ENCODE measurements at regions not wholly inside any gene's neighbourhood (a gene's known extent, or its start where the extent isn't known, plus 50 kb on each side); places are given as distances from the start of the nearest gene placed in this dataset.

DNA sequence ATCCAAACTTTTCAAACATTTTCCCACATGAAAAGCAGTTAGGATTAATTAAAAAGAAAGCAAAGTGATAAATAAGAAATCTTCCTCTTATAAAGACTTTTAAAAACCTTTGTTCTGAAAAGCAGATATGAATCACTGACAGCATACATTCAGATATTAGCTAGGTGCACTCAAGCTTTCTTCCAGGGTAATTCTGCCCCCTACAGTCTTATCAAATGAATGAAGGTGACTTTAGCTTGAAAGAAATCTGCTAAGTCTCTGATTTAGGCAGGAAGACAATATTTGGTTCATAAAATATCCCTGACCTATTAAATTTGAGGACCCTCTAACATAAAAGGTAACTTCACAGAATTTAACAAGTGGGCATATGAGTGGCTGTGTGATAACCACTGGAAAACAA lies 209.1 kb upstream of the FAM47A start:
- TF ChIP-seq, protein P1, sequence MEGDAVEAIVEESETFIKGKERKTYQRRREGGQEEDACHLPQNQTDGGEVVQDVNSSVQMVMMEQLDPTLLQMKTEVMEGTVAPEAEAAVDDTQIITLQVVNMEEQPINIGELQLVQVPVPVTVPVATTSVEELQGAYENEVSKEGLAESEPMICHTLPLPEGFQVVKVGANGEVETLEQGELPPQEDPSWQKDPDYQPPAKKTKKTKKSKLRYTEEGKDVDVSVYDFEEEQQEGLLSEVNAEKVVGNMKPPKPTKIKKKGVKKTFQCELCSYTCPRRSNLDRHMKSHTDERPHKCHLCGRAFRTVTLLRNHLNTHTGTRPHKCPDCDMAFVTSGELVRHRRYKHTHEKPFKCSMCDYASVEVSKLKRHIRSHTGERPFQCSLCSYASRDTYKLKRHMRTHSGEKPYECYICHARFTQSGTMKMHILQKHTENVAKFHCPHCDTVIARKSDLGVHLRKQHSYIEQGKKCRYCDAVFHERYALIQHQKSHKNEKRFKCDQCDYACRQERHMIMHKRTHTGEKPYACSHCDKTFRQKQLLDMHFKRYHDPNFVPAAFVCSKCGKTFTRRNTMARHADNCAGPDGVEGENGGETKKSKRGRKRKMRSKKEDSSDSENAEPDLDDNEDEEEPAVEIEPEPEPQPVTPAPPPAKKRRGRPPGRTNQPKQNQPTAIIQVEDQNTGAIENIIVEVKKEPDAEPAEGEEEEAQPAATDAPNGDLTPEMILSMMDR (IDR thresholded peaks at IDR 0.05 in 8 of 11, conservative IDR thresholded peaks at IDR 0.05 in 3 of 11) = no peak
- TF ChIP-seq POLR2A (IDR thresholded peaks at IDR 0.05) (no peak), POLR2AphosphoS5 (IDR thresholded peaks at IDR 0.05) (no peak)

All from spleen (tissue), 7 donors.